A673 (cell line): ENCODE measurements at regions not wholly inside any gene's neighbourhood (a gene's known extent, or its start where the extent isn't known, plus 50 kb on each side); places are given as distances from the start of the nearest gene placed in this dataset.

Experiments used
- EZH2 ChIP-seq: fragments of 200-600 bp; sonication (generic); IDR thresholded peaks from 2 replicates; pipeline ENCODE4 v1.6.1; 2017; ENCODE audit warnings: borderline replicate concordance, low read depth, mild to moderate bottlenecking, mixed read lengths, antibody characterized with exemption, low read length; ENCODE audit not compliant: poor library complexity, severe bottlenecking
- TF ChIP-seq, protein P1 (sequence below): fragments of 300-800, 200-600 bp; sonication (generic); conservative IDR thresholded peaks from 2 replicates; pipeline ENCODE4 v1.5.1; 2017; ENCODE audit warnings: low read depth, mild to moderate bottlenecking, antibody characterized with exemption, low read length, moderate library complexity, mixed read lengths

DNA sequence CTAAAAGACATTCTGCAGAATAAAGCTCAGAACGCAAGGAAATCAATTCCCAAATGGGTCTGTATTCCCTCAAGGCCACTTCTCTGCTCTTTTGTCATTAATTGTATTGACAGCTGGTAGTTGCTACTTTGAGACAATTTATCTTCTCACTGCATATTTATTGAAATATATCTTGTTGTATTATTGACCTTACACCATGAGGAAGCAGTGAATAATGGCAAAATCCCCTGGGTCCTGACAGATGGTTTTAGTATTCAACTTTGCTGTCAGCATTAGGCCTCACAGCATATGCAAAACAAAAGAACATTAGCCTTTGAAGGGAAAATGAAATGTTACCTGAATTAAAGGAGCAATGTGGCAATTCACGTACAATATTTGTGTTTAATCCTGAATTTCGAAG is 406.1 kb upstream of the TRAM1L1 start:
- TF ChIP-seq EZH2: no peak
- TF ChIP-seq, protein P1, sequence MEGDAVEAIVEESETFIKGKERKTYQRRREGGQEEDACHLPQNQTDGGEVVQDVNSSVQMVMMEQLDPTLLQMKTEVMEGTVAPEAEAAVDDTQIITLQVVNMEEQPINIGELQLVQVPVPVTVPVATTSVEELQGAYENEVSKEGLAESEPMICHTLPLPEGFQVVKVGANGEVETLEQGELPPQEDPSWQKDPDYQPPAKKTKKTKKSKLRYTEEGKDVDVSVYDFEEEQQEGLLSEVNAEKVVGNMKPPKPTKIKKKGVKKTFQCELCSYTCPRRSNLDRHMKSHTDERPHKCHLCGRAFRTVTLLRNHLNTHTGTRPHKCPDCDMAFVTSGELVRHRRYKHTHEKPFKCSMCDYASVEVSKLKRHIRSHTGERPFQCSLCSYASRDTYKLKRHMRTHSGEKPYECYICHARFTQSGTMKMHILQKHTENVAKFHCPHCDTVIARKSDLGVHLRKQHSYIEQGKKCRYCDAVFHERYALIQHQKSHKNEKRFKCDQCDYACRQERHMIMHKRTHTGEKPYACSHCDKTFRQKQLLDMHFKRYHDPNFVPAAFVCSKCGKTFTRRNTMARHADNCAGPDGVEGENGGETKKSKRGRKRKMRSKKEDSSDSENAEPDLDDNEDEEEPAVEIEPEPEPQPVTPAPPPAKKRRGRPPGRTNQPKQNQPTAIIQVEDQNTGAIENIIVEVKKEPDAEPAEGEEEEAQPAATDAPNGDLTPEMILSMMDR: no peak
